Trophoblast cell (in vitro differentiated cells and primary cell): ENCODE measurements at regions not wholly inside any gene's neighbourhood (a gene's known extent, or its start where the extent isn't known, plus 50 kb on each side); places are given as distances from the start of the nearest gene placed in this dataset.

Experiments used
- DNase-seq, 2 donors: peaks; one replicate each; pipeline ENCODE4 v3.0.0-alpha.2; 2016
- H2AFZ ChIP-seq: 2 replicates; pipeline ENCODE4 v1.6.1; 2013; ENCODE audit warnings: low read length, moderate library complexity, mild to moderate bottlenecking; ENCODE audit not compliant: insufficient read depth, poor library complexity
- H2AK5ac ChIP-seq: 2 replicates; pipeline ENCODE4 v1.6.1; 2013; ENCODE audit warnings: mild to moderate bottlenecking, low read length
- H2BK120ac ChIP-seq: 2 replicates; pipeline ENCODE4 v1.6.1; 2013; ENCODE audit warnings: low read length, mild to moderate bottlenecking, moderate library complexity; ENCODE audit not compliant: insufficient read depth, poor library complexity
- H2BK12ac ChIP-seq: 2 replicates; pipeline ENCODE4 v1.6.1; 2013; ENCODE audit warnings: mild to moderate bottlenecking, low read length, moderate library complexity
- H2BK5ac ChIP-seq: 2 replicates; pipeline ENCODE4 v1.6.1; 2013; ENCODE audit warnings: low read length, low read depth, moderate library complexity, mild to moderate bottlenecking; ENCODE audit not compliant: poor library complexity
- H3K14ac ChIP-seq: 2 replicates; pipeline ENCODE4 v1.6.1; 2013; ENCODE audit warnings: mild to moderate bottlenecking, low read length
- H3K18ac ChIP-seq: 2 replicates; pipeline ENCODE4 v1.6.1; 2013; ENCODE audit warnings: mild to moderate bottlenecking, low read length
- H3K23ac ChIP-seq: 2 replicates; pipeline ENCODE4 v1.6.1; 2013; ENCODE audit warnings: low read length
- H3K27ac ChIP-seq: 2 replicates; pipeline ENCODE4 v1.5.1; 2013; ENCODE audit warnings: low read depth, mild to moderate bottlenecking, inconsistent platforms, low read length, moderate library complexity
- H3K27me3 ChIP-seq: 2 replicates; pipeline ENCODE4 v1.6.1; 2013; ENCODE audit warnings: inconsistent platforms, mild to moderate bottlenecking, low read length, moderate library complexity; ENCODE audit not compliant: insufficient read depth
- H3K36me3 ChIP-seq, 2 experiments: 1 replicate in 1 of 2; 2 replicates in 1 of 2; pipeline ENCODE4 v1.6.1; 2013; ENCODE audit warnings: low read length in 2 of 2, mild to moderate bottlenecking in 2 of 2, moderate library complexity in 1 of 2; ENCODE audit not compliant: insufficient read depth in 2 of 2, control insufficient read depth in 1 of 2
- H3K4ac ChIP-seq: 2 replicates; pipeline ENCODE4 v1.6.1; 2013; ENCODE audit warnings: low read depth, mild to moderate bottlenecking, low read length, moderate library complexity
- H3K4me1 ChIP-seq, 2 experiments: 1 replicate in 1 of 2; 2 replicates in 1 of 2; pipeline ENCODE4 v1.6.1; 2013; ENCODE audit warnings: low read length in 2 of 2, mild to moderate bottlenecking in 2 of 2, moderate library complexity in 1 of 2; ENCODE audit not compliant: insufficient read depth in 2 of 2, control insufficient read depth in 1 of 2
- H3K4me2 ChIP-seq: 2 replicates; pipeline ENCODE4 v1.6.1; 2013; ENCODE audit warnings: inconsistent platforms, mild to moderate bottlenecking, low read length, moderate library complexity
- H3K4me3 ChIP-seq: 2 replicates; pipeline ENCODE4 v1.5.1; 2013; ENCODE audit warnings: mild to moderate bottlenecking, low read depth, low read length, inconsistent platforms
- H3K79me1 ChIP-seq: one replicate; pipeline ENCODE4 v1.6.1; 2013; ENCODE audit warnings: low read length
- H3K79me2 ChIP-seq: 2 replicates; pipeline ENCODE4 v1.6.1; 2013; ENCODE audit warnings: low read length, mild to moderate bottlenecking; ENCODE audit not compliant: control insufficient read depth, insufficient read depth, poor library complexity
- H3K9ac ChIP-seq: 2 replicates; pipeline ENCODE4 v1.6.1; 2013; ENCODE audit warnings: mild to moderate bottlenecking, low read length
- H3K9me3 ChIP-seq: 2 replicates; pipeline ENCODE4 v1.6.1; 2013; ENCODE audit warnings: low read depth, mild to moderate bottlenecking, control low read depth, inconsistent platforms, low read length; ENCODE audit not compliant: insufficient read depth
- H4K12ac ChIP-seq: 2 replicates; pipeline ENCODE4 v1.6.1; 2013; ENCODE audit warnings: low read depth, mild to moderate bottlenecking, low read length, moderate library complexity
- H4K8ac ChIP-seq: 2 replicates; pipeline ENCODE4 v1.6.1; 2013; ENCODE audit warnings: low read depth, mild to moderate bottlenecking, low read length, moderate library complexity
- H4K91ac ChIP-seq: one replicate; pipeline ENCODE4 v1.6.1; 2013; ENCODE audit warnings: low read depth, mild to moderate bottlenecking, low read length, moderate library complexity
- WGBS: extraction: QIAGEN DNeasy Blood & Tissue Kit; methylation state at CpG from one replicate; pipeline ENCODE4 v1.1.7; 2013; ENCODE audit warnings: missing lambda C conversion rate; ENCODE audit not compliant: insufficient read length, insufficient coverage; ENCODE audit errors: extremely low coverage; 5-methylcytosine and 5-hydroxymethylcytosine counted together

GRCh38 chr2:230660294-230661060, 52.2 kb upstream of the CAB39 start:
- no CpG with 5 or more reads among the region's 15 CpGs for WGBS
- no peak overlapping the region for H3K4me2 ChIP-seq
- H3K36me3 ChIP-seq = no peaks in the 10 kb centered on the region
- H3K27me3 ChIP-seq = no peaks in the 10 kb centered on the region
- no peaks in the 10 kb centered on the region for H3K79me1 ChIP-seq
- DNase-seq = peak in 1 of 2 donors; percentile 20
- no peak overlapping the region for H3K4me3 ChIP-seq
- H3K79me2 ChIP-seq = no peaks in the 10 kb centered on the region
- H3K9me3 ChIP-seq = no peaks in the 10 kb centered on the region
- H3K9ac ChIP-seq = no peak overlapping the region
- H2AK5ac ChIP-seq = no peak overlapping the region
- H4K8ac ChIP-seq = no peak overlapping the region
- no peak overlapping the region for H3K23ac ChIP-seq
- no peak overlapping the region for H3K4ac ChIP-seq
- no peak overlapping the region for H3K27ac ChIP-seq
- no peak overlapping the region for H2BK5ac ChIP-seq
- H4K12ac ChIP-seq = no peak overlapping the region
- H3K14ac ChIP-seq = no peak overlapping the region
- peaks cover 8 to 13% of the 10 kb centered on the region in 2 experiments for H3K4me1 ChIP-seq
- peak overlapping the region; percentile 61 for H3K18ac ChIP-seq
- no peak overlapping the region for H2AFZ ChIP-seq
- H2BK12ac ChIP-seq = peak overlapping the region; percentile 37
- H2BK120ac ChIP-seq = no peak overlapping the region
- H4K91ac ChIP-seq = peak overlapping the region; percentile 48

- Histone ChIP-seq H4K12ac (no peak overlapping the region), H4K8ac (no peak overlapping the region), H3K79me2 (no peaks in the 10 kb centered on the region), H3K4me3 (no peak overlapping the region), H3K9ac (no peak overlapping the region), H4K91ac (peak overlapping the region; percentile 21), H3K27me3 (no peaks in the 10 kb centered on the region), H3K4ac (no peak overlapping the region), H3K4me1 (peaks cover 8 to 13% of the 10 kb centered on the region in 2 experiments), H3K9me3 (no peaks in the 10 kb centered on the region), H2AK5ac (no peak overlapping the region), H3K4me2 (no peak overlapping the region), H3K27ac (no peak overlapping the region), H3K36me3 (no peaks in the 10 kb centered on the region), H2BK5ac (no peak overlapping the region), H2AFZ (no peak overlapping the region), H3K14ac (no peak overlapping the region), H2BK120ac (no peak overlapping the region), H3K18ac (no peak overlapping the region), H3K23ac (no peak overlapping the region), H3K79me1 (no peaks in the 10 kb centered on the region), H2BK12ac (no peak overlapping the region)
- no CpG with 5 or more reads among the region's 8 CpGs for WGBS
- no peak for DNase-seq
These were observed 51.3 kb upstream of the CAB39 start for GRCh38 chr2:230661072-230661957.
